ENCODE measurements at regions not wholly inside any gene's neighbourhood (a gene's known extent, or its start where the extent isn't known, plus 50 kb on each side); places are given as distances from the start of the nearest gene placed in this dataset.

DNA sequence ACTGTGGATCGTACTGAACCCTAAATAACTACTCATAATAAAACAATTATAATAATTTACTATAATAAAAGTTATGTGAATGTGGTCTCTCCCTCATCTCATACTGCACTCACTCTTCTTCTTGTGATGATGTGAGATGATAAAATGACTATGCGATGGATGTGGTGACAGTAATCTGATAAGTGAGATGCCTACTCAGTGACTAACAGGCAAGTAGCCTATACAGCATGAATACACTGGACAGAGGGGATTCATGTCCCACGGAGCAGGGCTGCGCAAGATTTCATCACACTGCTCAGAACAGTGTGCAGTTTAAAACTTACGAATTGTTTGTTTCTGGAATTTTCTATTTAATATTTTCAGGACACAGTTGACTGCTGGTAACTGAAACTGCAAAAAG lies 304.0 kb downstream of the DUSP10 start:
- Histone ChIP-seq H3K4me1 (ENCODE audit: control insufficient read depth in 2 of 2, insufficient read depth in 1 of 2, low read depth in 1 of 2, low read length in 2 of 2) (peaks cover 0 to 2% of the 10 kb centered on the region in 2 donors), H3K14ac (ENCODE audit: low read length) (no peak overlapping the region), H3K4ac (ENCODE audit: low read length) (no peak overlapping the region), H3K27ac (replicated peaks; ENCODE audit: low read length) (no peak overlapping the region), H3K9ac (ENCODE audit: low read depth, low read length, poor library complexity) (no peak overlapping the region), H2BK5ac (ENCODE audit: low read length) (no peak overlapping the region), H2AK5ac (ENCODE audit: low read depth, low read length) (no peak overlapping the region), H2BK12ac (ENCODE audit: low read length) (no peak overlapping the region), H3K18ac (ENCODE audit: low read length) (no peak overlapping the region), H3K36me3 (replicated peaks in 1 of 2; ENCODE audit: control insufficient read depth in 2 of 2, insufficient read depth in 2 of 2, low read length in 2 of 2) (no peaks in the 10 kb centered on the region), H3K27me3 (ENCODE audit: control insufficient read depth in 3 of 3, insufficient read depth in 3 of 3, low read depth in 1 of 3, low read length in 3 of 3) (no peaks in the 10 kb centered on the region), H2BK15ac (ENCODE audit: low read length) (no peak overlapping the region), H3K4me2 (ENCODE audit: insufficient read depth, low read length, poor library complexity, severe bottlenecking) (no peak overlapping the region), H3K4me3 (ENCODE audit: low read length in 2 of 2) (no peak overlapping the region), H2BK120ac (ENCODE audit: low read depth, low read length) (no peak overlapping the region), H4K91ac (ENCODE audit: low read depth, low read length, poor library complexity) (no peak overlapping the region), H3K23ac (ENCODE audit: low read depth, low read length, poor library complexity) (no peak overlapping the region), H3K9me3 (replicated peaks in 1 of 2; ENCODE audit: control insufficient read depth in 2 of 2, insufficient read depth in 1 of 2, low read depth in 1 of 2, low read length in 2 of 2) (no peaks in the 10 kb centered on the region), H2AFZ (ENCODE audit: low read length) (no peak overlapping the region), H4K8ac (ENCODE audit: low read depth, low read length) (no peak overlapping the region), H3K79me1 (ENCODE audit: low read depth, low read length) (no peaks in the 10 kb centered on the region)
- no peak for DNase-seq (ENCODE audit: low spot score)
- no CpG with 5 or more reads among the region's 5 CpGs for WGBS, 2 donors (ENCODE audit: extremely low coverage in 2 of 2, insufficient read length in 2 of 2, insufficient replicate concordance in 1 of 2)

DNA sequence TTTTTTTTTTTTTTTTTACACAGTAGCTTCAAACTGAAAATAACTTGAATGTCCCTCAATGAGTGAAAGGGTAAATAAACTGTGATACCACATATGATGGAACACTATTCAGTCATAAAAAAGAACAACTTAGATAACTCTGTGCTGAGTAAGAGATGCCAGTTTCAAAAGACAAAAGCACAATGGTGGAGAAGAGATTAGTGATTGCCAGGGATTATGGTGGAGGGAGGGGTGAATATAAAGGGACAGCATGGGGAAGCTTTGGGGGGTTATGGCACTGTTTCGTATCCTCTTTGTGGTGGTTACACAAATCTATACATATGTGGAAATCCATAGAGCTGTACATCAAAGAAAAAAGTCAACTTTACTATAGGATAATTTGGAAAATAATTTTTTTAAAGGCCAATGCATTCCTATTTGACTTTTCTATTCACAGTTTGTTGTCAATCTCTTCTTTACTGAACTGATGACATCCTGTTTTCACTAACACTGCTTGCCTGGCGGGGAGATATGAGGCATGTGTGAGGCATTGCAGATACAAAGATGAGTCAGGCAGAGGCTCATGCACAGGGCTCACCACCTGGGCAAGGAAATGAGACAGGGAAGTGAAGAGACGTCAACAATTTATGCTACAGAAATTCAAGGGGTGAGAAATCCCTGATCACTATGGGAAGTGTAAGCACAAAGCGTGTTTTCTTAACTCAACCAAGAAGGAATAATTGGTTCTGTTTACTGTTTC lies 302.7 kb downstream of the DUSP10 start:
- no peaks in the 10 kb centered on the region for H3K79me1 ChIP-seq (ENCODE audit: low read depth, low read length)
- no peak overlapping the region for H3K4ac ChIP-seq (ENCODE audit: low read length)
- WGBS, 2 donors (ENCODE audit: extremely low coverage in 2 of 2, insufficient read length in 2 of 2, insufficient replicate concordance in 1 of 2): no CpG with 5 or more reads among the region's 4 CpGs
- no peak for DNase-seq (ENCODE audit: low spot score)
- no peak overlapping the region for H3K18ac ChIP-seq (ENCODE audit: low read length)
- no peak overlapping the region for H3K27ac ChIP-seq (replicated peaks; ENCODE audit: low read length)
- no peak overlapping the region for H2AFZ ChIP-seq (ENCODE audit: low read length)
- no peak overlapping the region for H2BK120ac ChIP-seq (ENCODE audit: low read depth, low read length)
- H2AK5ac ChIP-seq (ENCODE audit: low read depth, low read length): no peak overlapping the region
- no peak overlapping the region for H3K14ac ChIP-seq (ENCODE audit: low read length)
- H4K91ac ChIP-seq (ENCODE audit: low read depth, low read length, poor library complexity): no peak overlapping the region
- H2BK15ac ChIP-seq (ENCODE audit: low read length): no peak overlapping the region
- H3K4me3 ChIP-seq (ENCODE audit: low read length in 2 of 2): no peak overlapping the region
- peaks cover 0 to 2% of the 10 kb centered on the region in 2 donors for H3K4me1 ChIP-seq (ENCODE audit: control insufficient read depth in 2 of 2, insufficient read depth in 1 of 2, low read depth in 1 of 2, low read length in 2 of 2)
- H3K36me3 ChIP-seq (replicated peaks in 1 of 2; ENCODE audit: control insufficient read depth in 2 of 2, insufficient read depth in 2 of 2, low read length in 2 of 2): no peaks in the 10 kb centered on the region
- no peaks in the 10 kb centered on the region for H3K27me3 ChIP-seq (ENCODE audit: control insufficient read depth in 3 of 3, insufficient read depth in 3 of 3, low read depth in 1 of 3, low read length in 3 of 3)
- no peak overlapping the region for H3K9ac ChIP-seq (ENCODE audit: low read depth, low read length, poor library complexity)
- H2BK5ac ChIP-seq (ENCODE audit: low read length): no peak overlapping the region
- H3K4me2 ChIP-seq (ENCODE audit: insufficient read depth, low read length, poor library complexity, severe bottlenecking): no peak overlapping the region
- H3K23ac ChIP-seq (ENCODE audit: low read depth, low read length, poor library complexity): no peak overlapping the region
- no peaks in the 10 kb centered on the region for H3K9me3 ChIP-seq (replicated peaks in 1 of 2; ENCODE audit: control insufficient read depth in 2 of 2, insufficient read depth in 1 of 2, low read depth in 1 of 2, low read length in 2 of 2)
- no peak overlapping the region for H4K8ac ChIP-seq (ENCODE audit: low read depth, low read length)
- H2BK12ac ChIP-seq (ENCODE audit: low read length): no peak overlapping the region

- no peak overlapping the region for H2BK5ac ChIP-seq (ENCODE audit: low read length)
- no peak for DNase-seq (ENCODE audit: low spot score)
- H3K14ac ChIP-seq (ENCODE audit: low read length): no peak overlapping the region
- WGBS, 2 donors (ENCODE audit: extremely low coverage in 2 of 2, insufficient read length in 2 of 2, insufficient replicate concordance in 1 of 2): no CpG with 5 or more reads among the region's 4 CpGs
- no peaks in the 10 kb centered on the region for H3K9me3 ChIP-seq (replicated peaks in 1 of 2; ENCODE audit: control insufficient read depth in 2 of 2, insufficient read depth in 1 of 2, low read depth in 1 of 2, low read length in 2 of 2)
- no peak overlapping the region for H2BK15ac ChIP-seq (ENCODE audit: low read length)
- no peak overlapping the region for H2BK12ac ChIP-seq (ENCODE audit: low read length)
- H3K4me1 ChIP-seq (ENCODE audit: control insufficient read depth in 2 of 2, insufficient read depth in 1 of 2, low read depth in 1 of 2, low read length in 2 of 2): peaks cover 0 to 2% of the 10 kb centered on the region in 2 donors
- no peak overlapping the region for H2AFZ ChIP-seq (ENCODE audit: low read length)
- H3K23ac ChIP-seq (ENCODE audit: low read depth, low read length, poor library complexity): no peak overlapping the region
- H3K79me1 ChIP-seq (ENCODE audit: low read depth, low read length): no peaks in the 10 kb centered on the region
- H3K4me2 ChIP-seq (ENCODE audit: insufficient read depth, low read length, poor library complexity, severe bottlenecking): no peak overlapping the region
- no peak overlapping the region for H3K27ac ChIP-seq (replicated peaks; ENCODE audit: low read length)
- no peaks in the 10 kb centered on the region for H3K27me3 ChIP-seq (ENCODE audit: control insufficient read depth in 3 of 3, insufficient read depth in 3 of 3, low read depth in 1 of 3, low read length in 3 of 3)
- no peak overlapping the region for H2BK120ac ChIP-seq (ENCODE audit: low read depth, low read length)
- H3K9ac ChIP-seq (ENCODE audit: low read depth, low read length, poor library complexity): no peak overlapping the region
- no peak overlapping the region for H4K91ac ChIP-seq (ENCODE audit: low read depth, low read length, poor library complexity)
- no peak overlapping the region for H3K18ac ChIP-seq (ENCODE audit: low read length)
- no peaks in the 10 kb centered on the region for H3K36me3 ChIP-seq (replicated peaks in 1 of 2; ENCODE audit: control insufficient read depth in 2 of 2, insufficient read depth in 2 of 2, low read length in 2 of 2)
- H3K4ac ChIP-seq (ENCODE audit: low read length): no peak overlapping the region
- H3K4me3 ChIP-seq (ENCODE audit: low read length in 2 of 2): no peak overlapping the region
- H4K8ac ChIP-seq (ENCODE audit: low read depth, low read length): no peak overlapping the region
- no peak overlapping the region for H2AK5ac ChIP-seq (ENCODE audit: low read depth, low read length)
Observed at GRCh38 chr1:221439747-221440501, 302.0 kb downstream of the DUSP10 start.

DNA sequence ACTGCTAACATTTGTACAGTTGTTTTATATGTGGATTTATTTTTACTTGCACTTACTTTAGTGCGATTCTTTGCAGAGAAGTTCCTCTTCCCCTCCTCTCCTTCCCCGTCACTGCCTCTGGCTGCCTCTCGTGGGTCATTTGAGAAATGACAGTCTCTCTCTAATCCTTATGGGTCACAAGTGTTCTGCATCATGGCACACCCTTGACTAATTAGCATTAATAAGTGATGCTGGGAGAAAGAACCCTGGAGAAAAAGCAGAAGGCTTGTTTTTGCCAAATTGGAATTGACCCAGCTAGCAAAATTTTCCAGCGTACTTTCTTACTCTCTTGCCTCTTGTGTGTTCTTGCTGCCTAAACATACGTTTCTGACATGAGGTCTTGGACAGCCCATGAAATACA lies 301.2 kb downstream of the DUSP10 start:
- no peak overlapping the region for H2AFZ ChIP-seq (ENCODE audit: low read length)
- H2AK5ac ChIP-seq (ENCODE audit: low read depth, low read length): no peak overlapping the region
- no peak overlapping the region for H3K27ac ChIP-seq (replicated peaks; ENCODE audit: low read length)
- H2BK15ac ChIP-seq (ENCODE audit: low read length): no peak overlapping the region
- H3K4me2 ChIP-seq (ENCODE audit: insufficient read depth, low read length, poor library complexity, severe bottlenecking): no peak overlapping the region
- no peak overlapping the region for H2BK5ac ChIP-seq (ENCODE audit: low read length)
- H3K4ac ChIP-seq (ENCODE audit: low read length): no peak overlapping the region
- DNase-seq (ENCODE audit: low spot score): no peak
- WGBS, 2 donors (ENCODE audit: extremely low coverage in 2 of 2, insufficient read length in 2 of 2, insufficient replicate concordance in 1 of 2): no CpG with 5 or more reads among the region's 5 CpGs
- no peak overlapping the region for H3K4me3 ChIP-seq (ENCODE audit: low read length in 2 of 2)
- no peaks in the 10 kb centered on the region for H3K36me3 ChIP-seq (replicated peaks in 1 of 2; ENCODE audit: control insufficient read depth in 2 of 2, insufficient read depth in 2 of 2, low read length in 2 of 2)
- no peaks in the 10 kb centered on the region for H3K9me3 ChIP-seq (replicated peaks in 1 of 2; ENCODE audit: control insufficient read depth in 2 of 2, insufficient read depth in 1 of 2, low read depth in 1 of 2, low read length in 2 of 2)
- no peak overlapping the region for H2BK12ac ChIP-seq (ENCODE audit: low read length)
- no peak overlapping the region for H2BK120ac ChIP-seq (ENCODE audit: low read depth, low read length)
- no peak overlapping the region for H3K14ac ChIP-seq (ENCODE audit: low read length)
- H3K79me1 ChIP-seq (ENCODE audit: low read depth, low read length): no peaks in the 10 kb centered on the region
- no peak overlapping the region for H3K9ac ChIP-seq (ENCODE audit: low read depth, low read length, poor library complexity)
- no peaks in the 10 kb centered on the region for H3K27me3 ChIP-seq (ENCODE audit: control insufficient read depth in 3 of 3, insufficient read depth in 3 of 3, low read depth in 1 of 3, low read length in 3 of 3)
- H3K4me1 ChIP-seq (ENCODE audit: control insufficient read depth in 2 of 2, insufficient read depth in 1 of 2, low read depth in 1 of 2, low read length in 2 of 2): peaks cover 0 to 2% of the 10 kb centered on the region in 2 donors
- H3K23ac ChIP-seq (ENCODE audit: low read depth, low read length, poor library complexity): no peak overlapping the region
- H4K91ac ChIP-seq (ENCODE audit: low read depth, low read length, poor library complexity): no peak overlapping the region
- no peak overlapping the region for H4K8ac ChIP-seq (ENCODE audit: low read depth, low read length)
- H3K18ac ChIP-seq (ENCODE audit: low read length): no peak overlapping the region

Data from neuronal stem cell (in vitro differentiated cells).